ENCODE measurements at regions not wholly inside any gene's neighbourhood (a gene's known extent, or its start where the extent isn't known, plus 50 kb on each side); places are given as distances from the start of the nearest gene placed in this dataset.

DNA sequence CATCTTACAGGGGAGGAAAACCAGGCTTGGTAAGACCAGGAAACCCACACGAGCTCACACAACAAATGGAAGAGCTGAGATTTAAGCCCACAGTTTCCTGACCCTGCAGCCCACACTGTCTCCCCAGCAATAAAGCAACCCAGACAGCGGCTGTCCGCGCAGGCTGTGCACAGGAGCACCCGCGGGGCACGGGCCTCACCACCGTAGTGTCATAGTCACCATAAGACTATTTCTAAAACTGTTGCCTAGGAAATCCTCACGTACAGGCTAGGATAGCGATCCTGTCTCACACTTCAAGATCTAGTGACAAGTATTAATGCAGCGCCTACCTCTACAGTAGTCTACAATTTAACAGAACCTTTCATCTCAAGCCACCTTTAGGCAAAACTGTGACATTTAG lies 54.0 kb upstream of the SYT6 start:
- TF ChIP-seq, protein P1, sequence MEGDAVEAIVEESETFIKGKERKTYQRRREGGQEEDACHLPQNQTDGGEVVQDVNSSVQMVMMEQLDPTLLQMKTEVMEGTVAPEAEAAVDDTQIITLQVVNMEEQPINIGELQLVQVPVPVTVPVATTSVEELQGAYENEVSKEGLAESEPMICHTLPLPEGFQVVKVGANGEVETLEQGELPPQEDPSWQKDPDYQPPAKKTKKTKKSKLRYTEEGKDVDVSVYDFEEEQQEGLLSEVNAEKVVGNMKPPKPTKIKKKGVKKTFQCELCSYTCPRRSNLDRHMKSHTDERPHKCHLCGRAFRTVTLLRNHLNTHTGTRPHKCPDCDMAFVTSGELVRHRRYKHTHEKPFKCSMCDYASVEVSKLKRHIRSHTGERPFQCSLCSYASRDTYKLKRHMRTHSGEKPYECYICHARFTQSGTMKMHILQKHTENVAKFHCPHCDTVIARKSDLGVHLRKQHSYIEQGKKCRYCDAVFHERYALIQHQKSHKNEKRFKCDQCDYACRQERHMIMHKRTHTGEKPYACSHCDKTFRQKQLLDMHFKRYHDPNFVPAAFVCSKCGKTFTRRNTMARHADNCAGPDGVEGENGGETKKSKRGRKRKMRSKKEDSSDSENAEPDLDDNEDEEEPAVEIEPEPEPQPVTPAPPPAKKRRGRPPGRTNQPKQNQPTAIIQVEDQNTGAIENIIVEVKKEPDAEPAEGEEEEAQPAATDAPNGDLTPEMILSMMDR (IDR thresholded peaks at IDR 0.05 in 4 of 5, conservative IDR thresholded peaks at IDR 0.05 in 1 of 5): no peak
- no peak for TF ChIP-seq POLR2A (IDR thresholded peaks at IDR 0.05)
